HEK293 (cell line): ENCODE measurements at regions not wholly inside any gene's neighbourhood (a gene's known extent, or its start where the extent isn't known, plus 50 kb on each side); places are given as distances from the start of the nearest gene placed in this dataset.

Experiments used
- KLF7 ChIP-seq: fragments of 450-650 bp; formaldehyde crosslinking; IDR thresholded peaks from 2 replicates; pipeline ENCODE4 v1.5.1; 2016; ENCODE audit warnings: missing biosample characterization, missing genetic modification characterization, borderline replicate concordance
- ZNF660 ChIP-seq: fragments of 450-650 bp; IDR thresholded peaks from 2 replicates; pipeline ENCODE4 v1.5.1; 2018; ENCODE audit warnings: missing biosample characterization, mild to moderate bottlenecking, missing genetic modification characterization
- TF ChIP-seq, protein P1 (sequence below): fragments of 450-650 bp; formaldehyde crosslinking; IDR thresholded peaks from 2 replicates; pipeline ENCODE4 v1.5.1; 2016; ENCODE audit warnings: missing biosample characterization, missing genetic modification characterization

- TF ChIP-seq, protein P1, sequence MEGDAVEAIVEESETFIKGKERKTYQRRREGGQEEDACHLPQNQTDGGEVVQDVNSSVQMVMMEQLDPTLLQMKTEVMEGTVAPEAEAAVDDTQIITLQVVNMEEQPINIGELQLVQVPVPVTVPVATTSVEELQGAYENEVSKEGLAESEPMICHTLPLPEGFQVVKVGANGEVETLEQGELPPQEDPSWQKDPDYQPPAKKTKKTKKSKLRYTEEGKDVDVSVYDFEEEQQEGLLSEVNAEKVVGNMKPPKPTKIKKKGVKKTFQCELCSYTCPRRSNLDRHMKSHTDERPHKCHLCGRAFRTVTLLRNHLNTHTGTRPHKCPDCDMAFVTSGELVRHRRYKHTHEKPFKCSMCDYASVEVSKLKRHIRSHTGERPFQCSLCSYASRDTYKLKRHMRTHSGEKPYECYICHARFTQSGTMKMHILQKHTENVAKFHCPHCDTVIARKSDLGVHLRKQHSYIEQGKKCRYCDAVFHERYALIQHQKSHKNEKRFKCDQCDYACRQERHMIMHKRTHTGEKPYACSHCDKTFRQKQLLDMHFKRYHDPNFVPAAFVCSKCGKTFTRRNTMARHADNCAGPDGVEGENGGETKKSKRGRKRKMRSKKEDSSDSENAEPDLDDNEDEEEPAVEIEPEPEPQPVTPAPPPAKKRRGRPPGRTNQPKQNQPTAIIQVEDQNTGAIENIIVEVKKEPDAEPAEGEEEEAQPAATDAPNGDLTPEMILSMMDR: no peak
- TF ChIP-seq ZNF660 (tag by site-specific recombination): no peak
- no peak for TF ChIP-seq KLF7 (tag by site-specific recombination)
Measured at GRCh38 chr4:59647011-59647410, 1553.1 kb upstream of the ADGRL3 start.
